GM23338 (cell line): ENCODE measurements at regions not wholly inside any gene's neighbourhood (a gene's known extent, or its start where the extent isn't known, plus 50 kb on each side); places are given as distances from the start of the nearest gene placed in this dataset.
"Not testable (repeated sequence)": the region's sequence is repeated elsewhere in the genome, so short reads cannot be mapped to it uniquely, and the experiment has no call there.

Experiments used
- ATAC-seq: fragments of 200-7000 bp; cut with Tn5 transposase; 3 replicates; pipeline ENCODE4 v1.9.1; 2020
- DNase-seq: peaks from one replicate; pipeline ENCODE4 v3.0.0-alpha.2; 2015; ENCODE audit warnings: low spot score
- H2AFZ ChIP-seq: fragments of 200-600 bp; sonication (generic); 2 replicates; pipeline ENCODE4 v1.8.0; 2016; ENCODE audit warnings: antibody characterized with exemption, mild to moderate bottlenecking, moderate library complexity
- H3F3A ChIP-seq: fragments of 200-600 bp; sonication (generic); replicated peaks from 2 replicates; pipeline ENCODE4 v1.8.0; 2017; ENCODE audit warnings: antibody characterized with exemption, mixed run types, low read depth
- H3K27ac ChIP-seq: fragments of 200-600 bp; sonication (generic); 2 replicates; pipeline ENCODE4 v1.6.1; 2016; ENCODE audit warnings: low read depth
- H3K27me3 ChIP-seq: fragments of 200-600 bp; sonication (generic); 2 replicates; pipeline ENCODE4 v1.8.0; 2016; ENCODE audit warnings: mild to moderate bottlenecking, mixed run types, moderate library complexity; ENCODE audit not compliant: insufficient read depth
- H3K36me3 ChIP-seq: fragments of 200-600 bp; sonication (generic); 2 replicates; pipeline ENCODE4 v1.8.0; 2016; ENCODE audit warnings: mild to moderate bottlenecking; ENCODE audit not compliant: insufficient read depth
- H3K4me1 ChIP-seq: fragments of 200-600 bp; sonication (generic); 2 replicates; pipeline ENCODE4 v1.8.0; 2016; ENCODE audit warnings: mild to moderate bottlenecking, moderate library complexity; ENCODE audit not compliant: insufficient read depth
- H3K4me2 ChIP-seq: fragments of 200-600 bp; sonication (generic); 2 replicates; pipeline ENCODE4 v1.7.1; 2017; ENCODE audit warnings: mixed run types
- H3K4me3 ChIP-seq: fragments of 200-600 bp; sonication (generic); 2 replicates; pipeline ENCODE4 v1.6.1; 2016; ENCODE audit warnings: mixed run types
- H3K79me2 ChIP-seq: fragments of 200-600 bp; sonication (generic); replicated peaks from 2 replicates; pipeline ENCODE4 v1.8.0; 2017; ENCODE audit warnings: mild to moderate bottlenecking; ENCODE audit not compliant: insufficient read depth
- H3K9me2 ChIP-seq: fragments of 200-600 bp; sonication (generic); 2 replicates; pipeline ENCODE4 v1.8.0; 2017; ENCODE audit not compliant: insufficient read depth
- H4K20me1 ChIP-seq: fragments of 200-600 bp; sonication (generic); replicated peaks from 2 replicates; pipeline ENCODE4 v1.8.0; 2017; ENCODE audit warnings: mild to moderate bottlenecking; ENCODE audit not compliant: insufficient read depth
- H3K27ac Mint-ChIP-seq: 2 replicates; pipeline ENCODE4 v1.8.0; 2020; ENCODE audit warnings: inconsistent platforms, mild to moderate bottlenecking, moderate library complexity, mixed read lengths
- H3K27me3 Mint-ChIP-seq: 3 replicates; pipeline ENCODE4 v1.8.0; 2022; ENCODE audit warnings: low read depth, mild to moderate bottlenecking, moderate library complexity, mixed read lengths, inconsistent platforms; ENCODE audit not compliant: insufficient read depth, poor library complexity
- H3K36me3 Mint-ChIP-seq: 3 replicates; pipeline ENCODE4 v1.8.0; 2021; ENCODE audit warnings: low read depth, mild to moderate bottlenecking, inconsistent platforms, moderate library complexity, mixed read lengths
- H3K4me1 Mint-ChIP-seq: 3 replicates; pipeline ENCODE4 v1.8.0; 2020; ENCODE audit warnings: mild to moderate bottlenecking, inconsistent platforms, mixed read lengths
- H3K4me3 Mint-ChIP-seq: 3 replicates; pipeline ENCODE4 v1.8.0; 2021; ENCODE audit warnings: moderate library complexity, mild to moderate bottlenecking, inconsistent platforms, mixed read lengths
- H3K9me3 Mint-ChIP-seq: 3 replicates; pipeline ENCODE4 v1.8.0; 2020; ENCODE audit warnings: moderate library complexity, mild to moderate bottlenecking, inconsistent platforms, mixed read lengths
- CREB1 ChIP-seq: fragments of 250-450 bp; sonication (Bioruptor Pico); IDR thresholded peaks from 2 replicates; pipeline ENCODE4 v1.5.0; 2020; ENCODE audit warnings: low read depth, mild to moderate bottlenecking, moderate library complexity
- CTCF ChIP-seq, 2 experiments: fragments of 200-600 bp in 1 of 2; sonication (generic) in 1 of 2; conservative IDR thresholded peaks; 2 replicates each; pipeline versions ENCODE4 v1.5.1 to v1.6.1; 2016 to 2017; ENCODE audit warnings: antibody characterized with exemption in 2 of 2, low read depth in 2 of 2, mild to moderate bottlenecking in 2 of 2, moderate library complexity in 1 of 2
- NANOG ChIP-seq: IDR thresholded peaks from 2 replicates; pipeline ENCODE4 v1.6.1; 2016; ENCODE audit warnings: antibody characterized with exemption, borderline replicate concordance

DNA sequence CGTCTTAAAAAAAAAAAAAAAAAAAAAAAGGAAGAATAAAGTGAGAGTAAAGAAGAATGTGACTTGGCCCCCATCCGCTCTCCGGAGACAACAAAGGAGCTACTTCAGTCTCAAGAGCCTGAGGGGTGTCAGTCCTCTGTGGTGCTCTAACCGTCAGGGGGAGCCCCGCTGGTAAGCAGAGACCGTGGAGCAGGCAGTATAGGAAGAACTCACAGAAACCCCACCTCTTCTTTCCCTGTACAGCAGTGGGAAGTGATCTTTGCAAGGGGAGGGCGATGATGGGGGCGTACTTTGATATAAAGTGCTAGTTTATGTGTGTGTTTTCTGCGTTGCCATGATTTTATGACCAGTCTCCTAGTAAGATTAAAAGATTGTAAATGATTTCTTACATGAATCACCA lies 1527.3 kb downstream of the KHDRBS2 start:
- not testable (repeated sequence) for H3K4me3 Mint-ChIP-seq, H3K36me3 ChIP-seq, H4K20me1 ChIP-seq, H2AFZ ChIP-seq, H3K4me2 ChIP-seq, H3K79me2 ChIP-seq, H3K9me2 ChIP-seq, H3K4me1 Mint-ChIP-seq, H3K27ac Mint-ChIP-seq, H3K4me1 ChIP-seq, H3K27me3 Mint-ChIP-seq, ATAC-seq, H3F3A ChIP-seq, H3K27ac ChIP-seq, H3K27me3 ChIP-seq, H3K4me3 ChIP-seq
- Mint-ChIP-seq H3K36me3 (peaks cover 25% of the 10 kb centered on the region; the same call in 2 of the 3 replicates), H3K9me3 (peaks cover 40% of the 10 kb centered on the region)
- peak in 1 of 2 experiments; percentile 30; a peak in 2 of 4 replicates for TF ChIP-seq CTCF (conservative IDR thresholded peaks at IDR 0.05; ENCODE audit: low read depth in 2 of 2)
- peak; percentile 11 for DNase-seq

GRCh38 chr6:60754879-60755278 lies 1531.1 kb downstream of the KHDRBS2 start:
- H3K79me2 ChIP-seq, result no peaks in the 10 kb centered on the region
- Mint-ChIP-seq H3K27ac (no peak overlapping the region), H3K9me3 (peaks cover 35% of the 10 kb centered on the region), H3K4me1 (no peaks in the 10 kb centered on the region), H3K4me3 (no peak overlapping the region), H3K27me3 (peaks cover 2% of the 10 kb centered on the region), H3K36me3 (peaks cover 21% of the 10 kb centered on the region; the same call in 2 of the 3 replicates)
- TF ChIP-seq CTCF (conservative IDR thresholded peaks at IDR 0.05; ENCODE audit: low read depth in 2 of 2), result peak; percentile 36 to 54; a peak in 2 of 4 replicates
- no peak for TF ChIP-seq CREB1
- no peak for TF ChIP-seq NANOG
- H3K36me3 ChIP-seq, result no peaks in the 10 kb centered on the region
- no peak overlapping the region for H3K4me3 ChIP-seq
- H4K20me1 ChIP-seq, result no peaks in the 10 kb centered on the region
- H3F3A ChIP-seq, result no peaks in the 10 kb centered on the region
- no peak overlapping the region for H3K27ac ChIP-seq
- DNase-seq, result peak; percentile 35
- no peaks in the 10 kb centered on the region for H3K4me1 ChIP-seq
- H3K27me3 ChIP-seq, result no peaks in the 10 kb centered on the region
- H3K4me2 ChIP-seq, result no peak overlapping the region
- no peak overlapping the region for H2AFZ ChIP-seq
- H3K9me2 ChIP-seq, result no peaks in the 10 kb centered on the region
- ATAC-seq, result no peak

DNA sequence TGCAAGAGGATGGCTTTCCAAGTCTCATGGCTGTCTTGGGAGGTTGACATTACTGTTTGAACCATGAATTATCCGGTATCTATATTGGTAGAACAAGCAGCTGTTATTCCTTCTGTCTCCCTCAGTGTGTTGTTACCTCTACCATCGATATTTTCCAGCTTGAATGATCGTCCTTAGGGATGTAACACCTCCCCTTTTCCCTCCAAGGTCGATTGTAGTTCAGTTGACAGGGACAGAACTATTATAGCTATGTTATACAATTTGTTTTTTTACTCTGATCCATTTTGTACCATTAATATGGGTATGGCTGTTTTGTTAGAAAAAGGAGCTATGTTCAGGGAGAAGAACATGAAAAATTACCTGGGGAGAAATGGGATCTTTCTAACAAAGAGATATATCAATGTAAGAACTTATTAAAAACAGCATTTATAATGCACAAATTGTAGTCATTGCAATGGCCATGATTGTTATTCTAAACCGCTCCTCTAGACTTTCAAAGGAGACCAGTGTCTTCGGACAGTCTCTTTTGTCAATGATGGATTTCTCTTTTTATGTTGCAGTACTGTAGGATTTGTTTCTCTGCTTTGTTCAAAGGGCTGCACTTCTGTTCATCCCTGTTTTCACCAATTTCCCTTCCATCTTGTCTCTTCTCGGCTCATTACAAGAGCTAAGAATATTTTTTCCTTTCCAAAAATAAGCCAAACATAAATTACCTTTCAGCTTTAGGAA lies 1535.5 kb downstream of the KHDRBS2 start:
- H3K36me3 Mint-ChIP-seq, result peaks cover 11% of the 10 kb centered on the region; the same call in 2 of the 3 replicates
- not testable (repeated sequence) for H3K4me1 ChIP-seq, H3K4me3 Mint-ChIP-seq, ATAC-seq, H2AFZ ChIP-seq, H4K20me1 ChIP-seq, H3K36me3 ChIP-seq, H3K27ac Mint-ChIP-seq, H3K27me3 ChIP-seq, H3K27ac ChIP-seq, H3K4me3 ChIP-seq, H3K4me2 ChIP-seq, H3K27me3 Mint-ChIP-seq, H3K79me2 ChIP-seq, H3F3A ChIP-seq, H3K4me1 Mint-ChIP-seq, H3K9me2 ChIP-seq, DNase-seq
- peaks cover 16% of the 10 kb centered on the region for H3K9me3 Mint-ChIP-seq

DNA sequence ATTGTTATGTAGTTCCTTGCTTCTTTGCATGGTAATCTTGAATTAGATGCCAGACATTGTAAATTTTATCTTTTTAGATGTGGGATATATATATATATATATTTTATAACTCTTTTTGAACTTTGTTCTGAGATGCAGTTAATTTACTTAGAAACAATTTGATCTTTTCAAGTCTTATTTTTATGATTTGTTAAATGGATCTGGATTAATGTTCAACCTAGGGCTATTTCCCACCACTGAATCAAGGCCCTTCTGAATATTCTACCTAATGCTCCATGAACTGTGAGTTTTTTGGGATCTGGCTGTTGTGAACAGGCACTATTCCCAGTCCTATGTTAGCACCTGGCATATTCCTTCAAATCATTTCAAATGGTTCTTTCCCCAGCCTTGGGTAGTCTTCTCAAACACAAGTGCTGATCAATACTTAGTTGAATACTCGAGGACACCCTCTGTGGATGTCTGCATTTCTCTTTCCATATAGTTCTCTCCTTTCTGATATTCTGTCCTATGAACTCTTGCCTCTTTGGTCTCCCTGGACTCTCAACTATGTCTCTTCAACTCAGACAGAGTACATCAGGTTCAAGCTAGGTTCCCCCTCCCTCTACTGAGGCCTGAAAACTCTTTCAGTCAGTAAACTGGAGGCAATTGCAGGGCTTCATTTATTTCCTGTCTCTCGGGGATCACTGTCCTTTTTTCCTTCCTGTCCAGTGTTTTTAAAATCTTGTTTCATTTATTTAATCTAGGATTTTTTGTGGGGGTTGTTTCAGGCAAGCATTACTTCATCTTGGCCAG lies 1538.1 kb downstream of the KHDRBS2 start:
- H3F3A ChIP-seq, H3K4me2 ChIP-seq, H3K27ac ChIP-seq, H3K27ac Mint-ChIP-seq, H3K27me3 Mint-ChIP-seq, H3K4me1 ChIP-seq, H3K4me3 ChIP-seq, H3K4me1 Mint-ChIP-seq, H3K4me3 Mint-ChIP-seq, H3K36me3 ChIP-seq, H3K9me3 Mint-ChIP-seq, H2AFZ ChIP-seq, H3K36me3 Mint-ChIP-seq, H3K27me3 ChIP-seq, H4K20me1 ChIP-seq, H3K79me2 ChIP-seq, ATAC-seq, H3K9me2 ChIP-seq, DNase-seq: not testable (repeated sequence)
